Esophagus squamous epithelium (tissue), 5 donors: ENCODE measurements at regions not wholly inside any gene's neighbourhood (a gene's known extent, or its start where the extent isn't known, plus 50 kb on each side); places are given as distances from the start of the nearest gene placed in this dataset.

ENCODE experiments used
- DNase-seq: peaks from one replicate; lab custom pipeline; 2025; lab: John Stamatoyannopoulos, UW
- H3K27ac ChIP-seq, 4 donors: fragments of 200-600 bp; sonication (generic); one replicate each; pipeline ENCODE4 v1.5.1; 2016 to 2019; ENCODE audit warnings: mild to moderate bottlenecking in 1 of 4
- H3K27me3 ChIP-seq, 4 donors: fragments of 200-600 bp; sonication (generic); 1 replicate in 3 of 4; 2 replicates in 1 of 4; pipeline versions ENCODE4 v1.5.1 to v1.6.0; 2017 to 2021; ENCODE audit warnings: antibody characterized with exemption in 1 of 4
- H3K36me3 ChIP-seq, 3 donors: fragments of 200-600 bp; sonication (generic); one replicate each; pipeline ENCODE4 v1.5.1; 2016 to 2019
- H3K4me1 ChIP-seq, 3 donors: fragments of 200-600 bp; sonication (generic); one replicate each; pipeline ENCODE4 v1.5.1; 2017 to 2019
- H3K4me3 ChIP-seq, 4 donors: fragments of 200-600 bp; sonication (generic); 1 replicate in 3 of 4; 2 replicates in 1 of 4; pipeline ENCODE4 v1.5.1; 2016 to 2019; ENCODE audit warnings: mild to moderate bottlenecking in 2 of 4, moderate library complexity in 1 of 4
- H3K9me3 ChIP-seq, 3 donors: fragments of 200-600 bp; sonication (generic); one replicate each; pipeline ENCODE4 v1.5.1; 2016 to 2019
- CTCF ChIP-seq, 6 experiments: fragments of 450-650 bp in 4 of 6; fragments of 200-600 bp in 2 of 6; sonication (generic) in 2 of 6; IDR thresholded peaks; one replicate each; pipeline ENCODE4 v1.5.1; 2016 to 2019; ENCODE audit warnings: antibody characterized with exemption in 6 of 6, mild to moderate bottlenecking in 4 of 6, moderate library complexity in 4 of 6
- POLR2A ChIP-seq, 4 donors: fragments of 450-650 bp; IDR thresholded peaks; one replicate each; pipeline ENCODE4 v1.6.1; 2017; ENCODE audit warnings: antibody characterized with exemption in 4 of 4, mild to moderate bottlenecking in 4 of 4, moderate library complexity in 3 of 4
- WGBS, 2 donors: methylation state at CpG; one replicate each; pipeline ENCODE4 v1.1.5; 2018; 5-methylcytosine and 5-hydroxymethylcytosine counted together
- intact Hi-C: fragments of 100-400 bp; cut with DNase I; formaldehyde crosslinking; loops from one replicate; pipeline ENCODE4 v1.15.0; 2022
- donor health status: DM: yes; HTN: yes; CAD: no.

GRCh38 chr3:144390786-144391185, 419.2 kb downstream of the DIPK2A start:
- no peak for DNase-seq
- intact Hi-C loops: no loop called here
- H3K27me3 ChIP-seq: no peaks in the 10 kb centered on the region

GRCh38 chr3:144391236-144391635, 419.6 kb downstream of the DIPK2A start:
- DNase-seq: no peak
- Histone ChIP-seq H3K36me3 (no peaks in the 10 kb centered on the region), H3K4me3 (no peak overlapping the region), H3K9me3 (no peaks in the 10 kb centered on the region), H3K27ac (no peak overlapping the region), H3K27me3 (no peaks in the 10 kb centered on the region), H3K4me1 (no peaks in the 10 kb centered on the region)
- intact Hi-C loops: no loop called here
- no peak for TF ChIP-seq CTCF (IDR thresholded peaks at IDR 0.05)
- no peak for TF ChIP-seq POLR2A (IDR thresholded peaks at IDR 0.05)

More at GRCh38 chr3:144390786-144391185, 419.2 kb downstream of the DIPK2A start:
- Histone ChIP-seq H3K4me3 (no peak overlapping the region), H3K36me3 (no peaks in the 10 kb centered on the region), H3K9me3 (no peaks in the 10 kb centered on the region), H3K27ac (no peak overlapping the region), H3K4me1 (peaks cover 0 to under 1% (median 0%) of the 10 kb centered on the region in 3 donors)
- TF ChIP-seq CTCF (IDR thresholded peaks at IDR 0.05): no peak
- no peak for TF ChIP-seq POLR2A (IDR thresholded peaks at IDR 0.05)

GRCh38 chr3:144394032-144394431, 422.4 kb downstream of the DIPK2A start:
- Histone ChIP-seq H3K9me3 (peaks cover 0 to 3% (median 0%) of the 10 kb centered on the region in 3 donors), H3K36me3 (no peaks in the 10 kb centered on the region), H3K27ac (no peak overlapping the region), H3K4me1 (no peaks in the 10 kb centered on the region), H3K27me3 (no peaks in the 10 kb centered on the region), H3K4me3 (no peak overlapping the region)
- DNase-seq: no peak
- no peak for TF ChIP-seq POLR2A (IDR thresholded peaks at IDR 0.05)
- TF ChIP-seq CTCF (IDR thresholded peaks at IDR 0.05): no peak
- intact Hi-C loops: no loop called here

GRCh38 chr3:144402430-144402829, 430.8 kb downstream of the DIPK2A start:
- Histone ChIP-seq H3K4me3 (no peak overlapping the region), H3K9me3 (peaks cover 0 to 13% (median 0%) of the 10 kb centered on the region in 3 donors), H3K4me1 (no peaks in the 10 kb centered on the region), H3K27ac (no peak overlapping the region), H3K27me3 (no peaks in the 10 kb centered on the region), H3K36me3 (no peaks in the 10 kb centered on the region)
- DNase-seq: no peak
- TF ChIP-seq POLR2A (IDR thresholded peaks at IDR 0.05): no peak
- no peak for TF ChIP-seq CTCF (IDR thresholded peaks at IDR 0.05)
- 86% methylated on average over 5 of the region's 5 CpGs for WGBS, 2 donors
- intact Hi-C loops: no loop called here

- Histone ChIP-seq H3K4me3 (no peak overlapping the region), H3K4me1 (no peaks in the 10 kb centered on the region), H3K27ac (no peak overlapping the region), H3K27me3 (no peaks in the 10 kb centered on the region), H3K36me3 (no peaks in the 10 kb centered on the region), H3K9me3 (peaks cover 0 to 13% (median 0%) of the 10 kb centered on the region in 3 donors)
- intact Hi-C loops: no loop called here
- 65 to 68% methylated on average over 3 of the region's 3 CpGs for WGBS, 2 donors
- no peak for TF ChIP-seq POLR2A (IDR thresholded peaks at IDR 0.05)
- TF ChIP-seq CTCF (IDR thresholded peaks at IDR 0.05): no peak
- no peak for DNase-seq
Measured at GRCh38 chr3:144403040-144403457, 431.4 kb downstream of the DIPK2A start.
